ENCODE measurements at regions not wholly inside any gene's neighbourhood (a gene's known extent, or its start where the extent isn't known, plus 50 kb on each side); places are given as distances from the start of the nearest gene placed in this dataset.

DNA sequence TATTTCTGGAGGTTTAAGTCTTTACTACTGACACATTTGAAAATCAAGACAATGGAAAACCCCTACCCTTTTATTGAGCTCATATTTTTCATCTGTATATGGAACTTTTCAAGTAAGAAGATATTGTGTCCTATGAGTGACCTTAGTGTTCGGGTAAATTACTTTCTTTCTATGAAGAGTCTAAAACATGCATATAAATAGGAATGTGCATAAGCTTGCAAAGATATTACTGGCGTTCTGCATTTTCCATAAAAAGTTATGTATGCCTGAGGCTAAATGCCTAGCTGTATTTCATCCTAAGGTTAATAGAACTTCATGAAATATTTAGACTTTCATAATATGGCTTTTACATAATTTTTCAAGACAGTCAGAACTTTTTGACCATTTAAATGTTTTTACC is 495.8 kb upstream of the ADAMTS5 start:
- DNase-seq = no peak

- DNase-seq = no peak
These were observed 487.3 kb upstream of the ADAMTS5 start for GRCh38 chr21:27454234-27454633.

GRCh38 chr21:27451116-27451515 is 484.2 kb upstream of the ADAMTS5 start:
- DNase-seq = no peak

DNA sequence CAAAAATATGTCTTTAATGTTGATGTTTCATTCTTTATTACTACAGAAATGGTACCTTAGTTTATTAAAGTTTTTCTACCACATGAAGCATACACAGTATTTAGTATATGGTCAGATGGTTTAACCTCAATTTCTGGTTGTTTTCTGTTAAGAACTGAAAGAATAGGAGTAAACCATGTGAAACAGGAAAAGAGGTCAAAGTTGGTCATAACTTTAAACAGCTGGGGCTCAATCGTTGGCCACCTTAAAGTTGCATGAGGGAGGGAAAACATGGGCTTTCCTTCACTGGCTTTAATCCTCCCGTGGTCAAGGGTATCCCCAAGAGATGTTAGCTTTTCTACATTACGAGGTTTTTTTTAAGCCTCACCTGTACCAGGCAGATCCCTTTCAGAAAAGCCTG is 483.3 kb upstream of the ADAMTS5 start:
- no peak for DNase-seq

GRCh38 chr21:27448960-27449359 is 482.1 kb upstream of the ADAMTS5 start:
- DNase-seq = no peak

- no peak for DNase-seq
These were observed 481.0 kb upstream of the ADAMTS5 start for GRCh38 chr21:27447843-27448242.

- DNase-seq = no peak
These were observed 462.9 kb upstream of the ADAMTS5 start for GRCh38 chr21:27429710-27430341.

- no peak for DNase-seq
These were observed 459.3 kb upstream of the ADAMTS5 start for GRCh38 chr21:27426196-27426595.

DNA sequence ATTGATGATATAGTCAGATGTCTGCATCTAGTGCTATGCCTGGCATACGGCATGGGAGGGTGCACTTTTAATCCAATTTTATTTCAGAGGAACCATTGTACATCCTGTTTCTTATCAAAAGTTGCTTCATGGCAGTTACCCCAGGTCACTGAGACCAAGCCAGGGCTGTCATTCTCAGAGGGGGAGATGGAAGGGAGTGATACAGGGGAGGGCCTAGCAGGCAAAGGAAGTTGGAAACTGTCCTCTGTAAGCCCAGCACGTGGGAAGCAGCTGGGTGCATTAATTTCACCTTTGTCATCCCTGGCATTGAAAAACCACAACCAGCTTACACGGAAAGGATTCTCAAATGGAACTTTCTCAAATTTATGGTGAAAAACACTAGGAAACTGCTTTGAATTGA is 458.7 kb upstream of the ADAMTS5 start:
- DNase-seq = no peak

DNA sequence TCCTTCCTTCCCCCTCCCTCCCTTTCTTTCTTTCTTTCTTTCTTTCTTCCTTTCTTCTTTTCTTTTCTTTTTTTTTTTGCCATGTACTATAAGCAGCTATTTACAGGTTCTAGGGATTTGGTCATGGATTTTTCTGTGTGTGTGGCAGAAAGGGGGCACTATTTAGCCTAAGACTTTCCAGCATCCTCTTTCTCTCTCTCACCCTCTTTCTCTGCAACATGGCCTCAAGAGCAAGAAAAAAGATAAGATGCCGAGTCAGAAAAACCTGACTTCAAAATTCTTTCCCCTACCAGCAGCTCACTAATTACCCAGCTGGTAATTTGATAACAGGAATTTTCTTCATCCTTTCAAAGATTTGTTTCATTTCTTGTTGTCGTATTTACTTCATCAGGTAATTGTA is 458.3 kb upstream of the ADAMTS5 start:
- DNase-seq = no peak

DNA sequence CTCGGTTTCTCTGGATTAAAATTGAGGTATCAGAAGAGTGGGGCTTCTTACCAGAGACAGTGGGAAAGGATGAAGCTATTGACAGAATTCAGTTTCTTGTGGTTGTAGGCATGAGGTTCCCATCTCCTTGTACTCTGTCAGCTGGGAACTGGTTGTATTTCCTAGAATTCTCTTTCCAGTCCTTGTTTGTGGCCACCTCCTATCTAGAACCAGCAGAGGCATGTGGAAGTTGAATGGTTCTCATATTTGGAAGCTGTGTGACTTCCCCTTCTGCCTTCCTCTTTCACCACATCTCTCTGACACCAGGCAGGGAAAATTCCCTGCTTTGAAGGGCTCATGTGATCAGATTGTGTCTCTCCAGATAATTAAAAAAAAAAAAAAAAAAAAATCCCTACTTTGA is 457.7 kb upstream of the ADAMTS5 start:
- DNase-seq = no peak

DNA sequence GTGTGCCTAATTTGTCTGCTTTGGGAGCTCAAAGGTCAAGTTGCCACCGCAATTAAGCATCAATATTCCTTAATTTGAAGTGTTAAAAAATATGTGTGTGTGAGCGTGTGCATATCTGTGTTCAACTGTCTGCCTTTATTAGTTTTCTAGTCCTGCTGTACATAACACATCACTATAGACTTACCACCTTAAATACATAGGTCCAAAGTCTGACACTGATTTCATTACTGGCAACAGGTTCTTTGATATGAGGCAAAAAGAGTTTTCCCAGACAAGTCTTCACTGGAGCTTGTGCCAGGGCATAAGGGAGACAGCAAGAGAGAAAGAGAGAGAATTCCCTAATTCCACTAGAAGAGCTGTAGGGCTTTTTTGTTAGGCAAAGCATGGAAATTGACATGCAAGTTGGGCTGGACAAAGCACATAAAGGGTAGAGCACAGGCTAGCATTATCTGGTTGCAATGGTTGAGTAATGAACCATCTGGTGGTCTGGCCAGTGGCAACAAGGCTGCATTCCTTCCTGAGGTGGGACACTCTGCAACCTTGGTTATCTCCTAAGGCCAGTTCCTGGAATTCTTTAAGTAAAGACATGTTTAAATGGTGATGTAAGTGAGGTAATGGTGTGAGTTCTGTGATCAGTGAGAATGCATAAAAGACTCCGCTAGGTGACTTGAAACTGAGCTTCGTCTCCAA is 457.2 kb upstream of the ADAMTS5 start:
- DNase-seq = no peak

- DNase-seq = no peak
These were observed 456.1 kb upstream of the ADAMTS5 start for GRCh38 chr21:27423038-27423437.

DNA sequence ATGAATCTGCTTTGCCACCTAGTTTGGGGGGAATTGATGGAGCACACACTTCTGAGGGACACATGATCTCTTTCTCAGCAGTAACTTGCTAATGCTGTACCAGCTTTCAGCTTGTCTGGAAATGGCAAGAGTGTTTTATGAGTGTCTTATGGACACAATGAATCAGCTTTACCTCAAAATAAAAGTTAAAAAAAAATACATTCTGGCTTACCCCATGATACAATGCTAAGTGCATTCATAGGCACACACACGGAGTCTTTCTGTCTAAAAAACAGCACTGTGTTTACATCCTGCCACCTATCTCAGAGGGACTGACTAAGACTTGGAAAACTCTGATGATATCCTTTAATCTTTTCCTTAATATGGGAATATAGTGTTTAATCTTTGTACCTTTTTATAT is 455.5 kb upstream of the ADAMTS5 start:
- DNase-seq = no peak

GRCh38 chr21:27421654-27422053 is 454.8 kb upstream of the ADAMTS5 start:
- no peak for DNase-seq

GRCh38 chr21:27419153-27419552 is 452.3 kb upstream of the ADAMTS5 start:
- no peak for DNase-seq

DNA sequence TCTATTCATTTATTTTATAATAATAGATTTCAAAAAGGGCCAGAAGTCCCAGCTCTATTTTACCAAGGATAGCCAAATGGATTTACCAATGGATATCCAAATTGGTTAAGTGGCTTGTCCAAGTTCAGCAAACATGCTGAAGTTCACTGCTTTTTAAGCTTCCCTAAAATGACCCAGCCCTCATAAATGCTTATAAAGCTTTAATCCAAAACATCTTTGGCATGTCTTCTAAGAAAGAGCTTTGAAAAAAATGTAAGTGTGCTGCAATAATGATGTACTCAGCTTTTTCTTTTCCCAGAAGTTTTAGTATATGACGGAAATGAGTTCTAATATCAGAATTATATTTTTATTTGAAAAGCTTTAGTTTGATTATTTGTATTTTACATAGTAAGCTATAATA is 451.5 kb upstream of the ADAMTS5 start:
- no peak for DNase-seq

GRCh38 chr21:27412530-27412929 is 445.6 kb upstream of the ADAMTS5 start:
- DNase-seq = no peak

GRCh38 chr21:27408826-27409225 is 441.9 kb upstream of the ADAMTS5 start:
- no peak for DNase-seq

GRCh38 chr21:27407271-27407670 is 440.4 kb upstream of the ADAMTS5 start:
- no peak for DNase-seq

GRCh38 chr21:27406300-27407009 is 439.6 kb upstream of the ADAMTS5 start:
- DNase-seq = no peak

GRCh38 chr21:27403011-27403410 is 436.1 kb upstream of the ADAMTS5 start:
- no peak for DNase-seq

- no peak for DNase-seq
These were observed 433.2 kb upstream of the ADAMTS5 start for GRCh38 chr21:27400045-27400444.

- no peak for DNase-seq
These were observed 430.7 kb upstream of the ADAMTS5 start for GRCh38 chr21:27397578-27397977.

Data from central memory CD4-positive, alpha-beta T cell (primary cell).